NCI-H748 (cell line): ENCODE measurements at regions not wholly inside any gene's neighbourhood (a gene's known extent, or its start where the extent isn't known, plus 50 kb on each side); places are given as distances from the start of the nearest gene placed in this dataset.
"Not testable (repeated sequence)": the region's sequence is repeated elsewhere in the genome, so short reads cannot be mapped to it uniquely, and the experiment has no call there.

Source experiments
- DNase-seq: peaks from one replicate; lab custom pipeline; 2025; ENCODE audit not compliant: unreplicated experiment; lab: John Stamatoyannopoulos, UW

- no peak for DNase-seq
These were observed 117.2 kb downstream of the IPO8 start for GRCh38 chr12:30578426-30578825.

GRCh38 chr12:30573145-30573544, 122.5 kb downstream of the IPO8 start:
- no peak for DNase-seq

DNA sequence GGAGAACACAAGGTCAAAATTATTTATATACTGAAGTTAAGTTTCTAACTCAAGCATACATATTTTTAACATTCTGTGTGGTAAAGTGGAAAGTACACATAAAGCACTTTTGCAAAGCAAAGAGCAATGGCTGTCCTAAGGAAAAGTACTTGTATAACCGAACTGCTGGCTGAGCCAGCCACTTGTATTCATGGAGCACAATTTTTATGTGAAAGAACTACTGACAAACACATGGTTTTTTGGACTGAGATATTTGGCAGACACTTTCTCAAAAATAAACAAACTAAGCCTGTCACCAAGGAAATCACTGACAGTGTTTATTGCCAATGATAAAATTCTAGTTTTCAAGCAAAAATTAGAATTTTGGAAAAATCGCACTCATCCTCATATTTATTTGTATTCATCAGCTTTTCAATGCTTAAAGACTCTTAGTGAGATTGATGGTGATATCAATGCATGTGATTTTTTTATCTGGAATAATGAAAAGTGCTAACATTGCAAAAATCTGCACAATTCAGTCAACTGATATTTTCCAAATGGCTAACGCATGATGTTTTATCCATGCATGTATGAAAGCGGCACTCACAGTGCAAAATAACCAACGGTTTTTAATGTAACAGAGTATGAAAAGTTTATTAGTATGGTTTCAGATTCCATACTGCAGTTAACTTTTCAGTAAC, 125.3 kb downstream of the IPO8 start:
- no peak for DNase-seq

- DNase-seq, result no peak
These were observed 126.2 kb downstream of the IPO8 start for GRCh38 chr12:30569426-30569825.

- DNase-seq, result no peak
These were observed 127.2 kb downstream of the IPO8 start for GRCh38 chr12:30568453-30568852.

DNA sequence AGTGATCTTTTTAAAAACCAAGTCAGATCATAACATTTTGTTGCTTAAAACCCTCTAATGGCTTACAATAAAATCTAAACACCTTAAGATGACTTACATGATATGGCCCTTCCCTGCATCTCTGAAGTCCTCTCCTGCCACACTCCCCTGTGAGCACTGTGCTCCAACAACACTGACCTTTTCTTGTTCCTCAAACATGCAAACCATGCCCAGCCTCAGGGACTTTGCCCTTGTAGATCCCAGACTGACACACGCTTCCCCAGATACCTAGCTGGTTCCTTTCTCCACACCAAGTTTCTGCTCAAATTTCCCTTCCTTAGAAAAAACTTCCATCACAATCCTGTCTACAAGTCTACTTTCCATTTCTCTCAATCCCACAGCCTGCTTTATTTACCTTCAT, 128.6 kb downstream of the IPO8 start:
- DNase-seq, result no peak

GRCh38 chr12:30564394-30564793, 131.3 kb downstream of the IPO8 start:
- DNase-seq, result no peak

GRCh38 chr12:30548203-30548602, 147.5 kb downstream of the IPO8 start:
- DNase-seq, result no peak

- DNase-seq, result peak; percentile 22
These were observed 149.5 kb downstream of the IPO8 start for GRCh38 chr12:30546121-30546520.

DNA sequence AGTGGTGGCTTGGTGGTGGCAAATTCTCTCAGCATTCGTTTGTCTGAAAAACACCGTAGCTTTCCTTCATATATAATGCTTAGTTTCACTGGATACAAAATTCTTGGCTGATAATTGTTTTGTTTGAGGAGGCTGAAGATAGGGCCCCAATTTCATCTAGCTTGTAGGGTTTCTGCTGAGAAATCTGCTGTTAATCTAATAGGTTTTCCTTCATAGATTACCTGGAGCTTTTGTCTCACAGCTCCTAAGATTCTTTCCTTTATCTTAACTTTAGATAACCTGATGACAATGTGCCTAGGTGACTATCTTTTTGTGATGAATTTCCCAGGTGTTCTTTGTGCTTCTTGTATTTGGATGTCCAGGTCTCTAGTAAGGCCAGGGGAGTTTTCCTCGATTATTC, 151.0 kb downstream of the IPO8 start:
- not testable (repeated sequence) for DNase-seq

DNA sequence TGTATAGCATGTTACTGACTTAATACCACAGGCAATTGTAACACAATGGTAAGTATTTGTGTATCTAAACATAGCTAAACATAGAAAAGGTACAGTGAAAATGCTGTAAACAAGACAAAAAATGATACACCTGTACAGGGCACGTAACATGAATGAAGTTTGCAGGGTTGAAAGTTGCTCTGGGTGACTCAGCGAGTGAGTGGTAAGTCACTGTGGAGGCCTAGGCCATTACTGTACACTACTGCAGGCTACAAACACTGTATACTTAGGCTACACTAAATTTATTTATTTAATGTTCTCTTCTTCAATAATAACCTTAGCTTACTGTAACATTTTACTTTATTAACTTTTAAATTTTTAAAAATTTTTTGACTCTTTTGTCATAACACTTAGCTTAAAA, 158.4 kb downstream of the IPO8 start:
- DNase-seq, result no peak

GRCh38 chr12:30533558-30534265, 162.0 kb downstream of the IPO8 start:
- no peak for DNase-seq

DNA sequence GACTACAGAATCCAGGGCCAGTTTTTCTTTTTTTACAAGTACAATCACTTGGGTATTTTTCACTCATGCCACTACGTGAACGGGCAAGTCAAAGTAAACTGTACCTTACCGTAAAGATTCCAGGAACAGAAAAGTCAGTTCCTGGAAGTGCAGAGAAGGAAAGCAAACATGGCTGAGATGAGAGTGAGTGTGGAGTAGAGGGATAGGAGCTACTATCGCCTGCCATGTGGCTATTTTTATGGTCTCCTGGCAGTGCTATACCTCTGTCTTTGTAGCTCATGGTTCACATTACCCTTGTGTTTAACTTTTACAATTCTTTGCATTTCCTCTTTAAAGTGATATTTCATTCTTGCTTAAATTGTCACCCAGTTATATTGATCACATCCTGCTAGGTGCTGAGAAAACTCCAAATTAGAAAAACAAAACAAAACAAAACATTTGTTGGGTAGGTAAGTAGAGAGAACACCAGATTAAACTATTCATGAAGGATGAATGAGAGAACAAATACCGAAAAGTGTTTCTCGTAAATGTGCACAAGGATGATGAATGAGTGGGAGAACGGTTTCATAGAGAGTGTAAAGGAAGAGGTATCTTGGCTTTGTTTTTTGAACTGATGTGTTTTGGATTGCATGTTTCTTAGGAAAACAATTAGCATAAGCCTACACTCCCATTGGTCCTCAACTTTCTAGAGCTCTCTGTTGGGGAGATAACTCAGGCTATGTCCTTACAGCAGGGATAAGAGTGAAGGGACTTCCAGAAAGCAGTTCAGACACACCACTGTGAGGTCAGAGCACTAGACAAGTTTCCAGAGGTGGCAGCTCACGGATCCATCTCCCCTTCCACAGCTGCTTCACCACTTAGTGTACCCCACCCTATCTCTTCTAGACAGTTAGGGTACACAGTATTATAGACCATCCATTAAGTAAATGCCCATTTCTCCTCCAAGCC, 163.7 kb downstream of the IPO8 start:
- DNase-seq, result no peak

DNA sequence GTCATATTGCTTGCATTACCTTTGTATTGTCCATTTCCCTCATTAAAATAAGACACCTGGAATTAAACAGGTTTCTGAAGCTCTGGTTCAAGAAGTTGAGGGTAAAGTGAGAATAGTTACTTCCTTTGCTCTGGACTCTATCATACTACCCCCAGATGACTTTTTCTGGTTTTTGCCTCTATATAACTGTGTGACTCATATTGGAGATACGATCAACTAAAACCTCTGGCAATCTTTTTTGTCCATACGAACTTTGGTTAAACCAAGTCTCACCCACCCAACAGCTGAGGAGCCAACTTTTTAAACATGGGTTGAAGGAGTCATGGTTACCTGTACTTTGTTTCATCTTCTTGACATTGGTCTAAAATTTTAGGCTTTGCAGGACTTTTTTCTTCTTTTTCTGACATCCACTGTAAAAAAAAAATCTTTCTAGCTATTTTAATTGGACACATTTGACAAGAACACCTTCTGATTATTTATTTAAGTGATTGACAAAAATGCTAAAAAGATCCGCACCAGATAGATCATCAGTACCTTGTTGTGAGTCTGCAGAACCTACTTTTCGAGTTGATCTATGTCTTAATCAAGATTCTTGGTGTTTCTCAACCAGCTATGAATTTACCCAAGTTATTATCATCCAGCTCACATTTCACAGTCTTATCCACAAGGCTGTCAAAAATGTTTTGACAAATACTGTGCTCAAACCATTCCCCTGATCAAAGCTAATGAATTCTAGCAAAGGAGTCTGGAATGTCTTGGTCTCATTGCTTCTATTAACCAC, 166.0 kb downstream of the IPO8 start:
- DNase-seq, result no peak

- no peak for DNase-seq
These were observed 170.5 kb downstream of the IPO8 start for GRCh38 chr12:30525171-30525570.

- not testable (repeated sequence) for DNase-seq
These were observed 175.4 kb downstream of the IPO8 start for GRCh38 chr12:30520285-30520684.

- DNase-seq, result no peak
These were observed 176.1 kb downstream of the IPO8 start for GRCh38 chr12:30519535-30519934.

DNA sequence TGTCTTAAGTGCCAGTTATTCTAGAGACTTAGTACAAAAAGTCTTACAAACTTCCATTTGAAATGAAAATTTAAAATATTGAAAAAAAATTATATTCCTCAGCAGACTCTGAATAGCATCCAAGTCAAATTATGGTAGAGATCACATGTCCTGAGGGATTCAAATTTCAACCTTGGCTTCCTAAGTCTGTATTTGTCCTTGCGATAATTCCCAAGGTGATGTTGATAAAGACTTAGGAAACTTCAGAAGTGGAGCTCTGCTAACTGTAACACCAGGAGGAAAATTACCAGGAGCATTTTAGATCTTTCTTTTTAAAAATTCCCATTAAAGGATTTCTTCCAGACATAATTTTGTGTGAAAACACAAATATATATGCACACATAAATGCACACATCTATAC, 178.3 kb downstream of the IPO8 start:
- DNase-seq, result no peak

DNA sequence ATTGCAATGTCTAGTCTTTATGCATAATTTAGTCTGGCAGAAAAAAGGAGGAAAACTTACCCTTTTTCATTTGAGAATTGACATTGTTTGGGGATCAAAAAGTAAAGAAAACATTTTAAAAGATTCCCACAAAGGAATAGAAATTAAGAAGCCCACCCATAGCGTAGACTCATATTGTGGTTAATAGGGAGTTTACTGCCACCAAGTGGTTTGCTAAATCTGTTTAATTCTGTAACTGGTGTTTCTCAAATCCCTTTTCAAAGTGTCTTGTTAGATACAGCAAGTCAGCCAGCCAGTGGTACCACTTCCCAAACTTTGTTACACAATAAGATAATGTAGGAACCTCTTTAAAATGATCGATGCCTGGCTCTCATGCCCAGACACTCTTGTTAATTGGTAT, 180.3 kb downstream of the IPO8 start:
- peak; percentile 19 for DNase-seq

- no peak for DNase-seq
These were observed 181.0 kb downstream of the IPO8 start for GRCh38 chr12:30514666-30515065.
